HG03520 (cell line): ENCODE measurements at regions not wholly inside any gene's neighbourhood (a gene's known extent, or its start where the extent isn't known, plus 50 kb on each side); places are given as distances from the start of the nearest gene placed in this dataset.
"Not testable (repeated sequence)": the region's sequence is repeated elsewhere in the genome, so short reads cannot be mapped to it uniquely, and the experiment has no call there.

Experiments used
- ATAC-seq: cut with Tn5 transposase; IDR thresholded peaks from one replicate; pipeline ENCODE4 v1.9.1; 2021; ENCODE audit warnings: mild to moderate bottlenecking, moderate library complexity; ENCODE audit not compliant: unreplicated experiment

DNA sequence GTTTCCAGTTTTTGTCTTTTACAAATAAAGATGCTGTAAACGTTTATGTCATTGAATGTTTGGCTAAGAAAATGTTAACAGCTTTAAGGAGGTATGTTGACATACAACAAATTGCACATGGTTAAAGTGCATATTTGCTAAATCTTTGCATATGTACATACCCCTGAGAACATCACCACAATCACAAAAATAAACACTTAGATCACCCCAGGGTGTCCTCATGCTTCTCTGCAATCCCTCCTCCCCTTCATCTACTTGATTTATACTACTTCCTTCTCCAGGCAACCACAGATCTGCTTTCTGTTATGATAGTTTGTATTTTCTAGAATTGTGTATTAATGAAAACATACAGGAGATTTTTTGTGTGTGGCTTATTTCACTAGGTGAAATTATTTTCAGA, 209.5 kb downstream of the GLRX3 start:
- no peak for ATAC-seq

DNA sequence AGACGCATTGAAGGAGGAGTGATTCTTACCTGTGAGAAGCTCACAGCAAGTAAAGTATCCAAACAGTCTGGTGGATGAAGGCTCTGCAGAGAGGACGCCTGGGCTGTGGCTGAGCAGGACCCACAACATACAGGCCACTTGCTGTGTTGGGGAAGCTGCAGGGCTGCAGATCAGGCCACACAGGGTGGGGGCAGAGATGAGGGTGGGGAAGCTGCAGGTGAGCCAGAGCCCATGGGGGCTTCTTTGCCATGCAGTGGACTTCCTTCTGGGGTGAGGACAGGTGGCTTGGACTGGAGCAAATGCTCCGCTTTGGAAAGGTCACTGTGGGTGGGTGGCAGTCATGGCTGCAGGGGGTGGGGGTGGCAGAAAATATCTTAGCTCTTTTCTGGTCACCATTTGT, 214.8 kb downstream of the GLRX3 start:
- no peak for ATAC-seq

DNA sequence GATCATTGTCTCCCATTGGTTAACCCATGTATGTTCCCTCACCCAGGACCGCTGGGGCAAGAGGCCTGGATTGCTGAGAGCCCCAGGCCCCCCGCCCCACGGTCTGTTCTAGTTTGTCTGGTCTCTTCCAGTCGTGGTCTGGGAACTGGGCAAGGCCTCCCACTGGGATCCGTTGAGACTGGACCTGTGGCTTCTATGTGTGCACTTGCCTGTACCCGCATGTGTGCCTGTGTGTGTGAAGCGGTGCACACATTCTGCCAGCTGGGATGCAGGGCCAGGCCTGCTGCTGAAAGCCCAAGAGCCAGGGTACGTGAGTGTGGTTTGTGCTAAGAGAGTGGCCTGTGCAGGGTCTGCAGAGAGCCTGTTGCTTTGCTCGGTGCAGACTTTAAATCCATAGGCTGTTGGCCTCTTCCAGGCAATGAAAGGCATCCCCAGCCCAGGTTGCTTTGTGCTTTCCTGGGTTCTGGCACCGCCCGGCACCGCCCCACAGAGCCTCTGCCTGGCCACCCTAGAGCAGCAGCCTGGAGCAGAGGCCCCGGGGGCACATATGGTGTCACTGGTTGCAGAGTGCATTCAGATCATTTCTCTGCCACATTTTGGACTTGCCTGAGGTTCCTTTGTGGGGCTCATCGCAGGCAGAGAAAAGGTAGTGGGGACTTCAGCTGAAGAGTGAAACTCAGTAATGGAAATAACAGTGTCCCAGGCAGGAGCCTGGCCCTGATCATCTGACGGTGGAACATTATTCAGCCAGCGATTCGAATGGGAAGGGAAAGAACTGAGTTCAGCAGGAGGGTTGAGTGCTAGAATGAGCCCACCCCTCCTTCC, 215.5 kb downstream of the GLRX3 start:
- ATAC-seq = no peak

GRCh38 chr10:130352291-130352645, 216.1 kb downstream of the GLRX3 start:
- no peak for ATAC-seq

GRCh38 chr10:130353928-130354572, 217.9 kb downstream of the GLRX3 start:
- ATAC-seq = no peak

DNA sequence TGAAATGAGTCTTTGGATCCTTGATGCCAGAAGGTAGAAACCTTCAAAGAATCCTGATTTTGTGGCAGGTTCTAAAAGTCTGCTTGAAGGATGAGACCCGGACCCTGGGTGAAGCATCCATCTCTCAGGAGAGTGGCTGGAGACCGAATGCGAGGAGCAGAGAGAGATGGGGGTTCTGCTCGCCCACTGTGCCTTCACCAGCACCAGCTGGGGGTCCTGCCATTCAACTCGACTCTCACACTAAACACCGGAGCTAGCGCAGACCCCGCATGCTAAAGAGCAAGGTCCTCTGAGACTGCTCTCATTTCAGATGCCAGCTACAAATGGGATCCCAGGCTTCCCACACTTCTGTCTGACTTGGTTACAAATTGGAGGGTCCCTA, 218.4 kb downstream of the GLRX3 start:
- no peak for ATAC-seq

- ATAC-seq = no peak
Measured at GRCh38 chr10:130354976-130355795, 219.0 kb downstream of the GLRX3 start.

GRCh38 chr10:130356429-130356828, 220.2 kb downstream of the GLRX3 start:
- not testable (repeated sequence) for ATAC-seq

DNA sequence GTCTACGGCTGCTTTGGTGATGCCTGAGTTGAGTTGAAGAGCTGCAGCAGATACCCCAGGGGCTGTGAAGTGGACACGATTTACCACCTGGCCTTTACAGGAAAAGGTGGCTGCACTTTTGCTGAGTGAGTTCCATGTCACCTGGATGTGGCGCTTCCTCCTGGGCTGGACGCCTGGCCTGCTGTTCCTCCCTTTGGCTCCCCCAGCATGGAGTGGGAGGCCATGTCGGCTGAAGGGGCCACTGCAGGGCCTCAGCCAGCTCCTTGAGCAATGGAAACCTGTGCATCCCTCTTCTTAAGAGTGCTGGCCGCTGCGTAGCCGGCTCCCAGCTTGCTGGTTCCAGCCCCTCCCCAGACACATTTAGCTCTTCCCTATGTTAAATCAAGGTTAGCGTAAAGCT, 221.0 kb downstream of the GLRX3 start:
- no peak for ATAC-seq

DNA sequence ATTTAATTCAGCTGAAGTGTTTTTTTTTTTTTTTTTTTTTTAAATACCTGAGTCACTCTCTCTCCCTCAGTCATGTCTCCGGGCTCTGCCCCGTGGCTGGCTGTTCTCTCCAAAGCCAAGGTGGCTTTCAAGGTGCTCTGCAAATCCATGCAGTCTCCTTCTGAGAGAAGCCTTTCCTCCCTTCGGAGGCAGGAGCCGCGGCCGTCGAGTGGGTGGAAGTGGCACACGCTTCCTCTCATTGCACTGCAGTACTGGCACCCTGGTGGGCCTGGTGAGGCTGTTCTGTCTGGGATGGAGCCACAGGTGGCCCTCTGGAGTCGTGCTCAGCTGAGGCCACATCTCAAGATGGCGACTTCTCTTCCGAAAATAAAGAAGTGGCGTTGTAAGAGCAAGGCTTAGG, 221.8 kb downstream of the GLRX3 start:
- no peak for ATAC-seq

DNA sequence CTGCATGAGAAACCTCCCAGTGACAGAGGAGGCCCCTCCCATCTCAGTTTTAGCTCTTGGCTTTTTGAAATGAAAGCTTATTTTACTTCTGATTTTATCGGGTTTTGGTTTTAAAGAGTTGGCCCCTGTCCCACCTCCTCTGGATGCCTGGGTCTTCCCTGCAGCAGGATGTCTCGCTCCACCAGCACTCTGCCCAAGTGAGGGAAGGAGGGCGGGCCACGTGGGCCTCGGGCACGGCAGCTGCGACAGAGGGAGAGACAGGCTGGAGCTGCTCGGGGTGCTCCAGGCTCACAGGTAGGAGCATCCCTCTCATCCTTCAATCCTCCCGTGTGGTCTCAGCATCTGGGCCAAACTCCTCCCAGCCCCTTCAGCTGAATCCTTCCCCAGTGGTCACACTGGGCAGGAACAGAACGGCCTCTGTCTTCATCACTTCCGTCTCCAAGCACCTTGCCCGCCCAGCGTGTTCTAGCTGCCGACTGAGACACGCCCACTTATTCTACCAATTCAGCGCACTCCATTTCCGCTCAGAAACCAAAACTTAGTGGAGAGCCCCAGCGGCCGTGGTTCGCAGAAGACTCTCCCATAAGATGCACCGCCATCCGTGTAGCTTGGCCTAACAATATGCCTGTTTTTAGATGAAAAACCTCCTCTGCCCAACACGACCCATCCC, 222.9 kb downstream of the GLRX3 start:
- no peak for ATAC-seq

- ATAC-seq = no peak
Measured at GRCh38 chr10:130359711-130360110, 223.5 kb downstream of the GLRX3 start.

- no peak for ATAC-seq
Measured at GRCh38 chr10:130360826-130361311, 224.7 kb downstream of the GLRX3 start.

DNA sequence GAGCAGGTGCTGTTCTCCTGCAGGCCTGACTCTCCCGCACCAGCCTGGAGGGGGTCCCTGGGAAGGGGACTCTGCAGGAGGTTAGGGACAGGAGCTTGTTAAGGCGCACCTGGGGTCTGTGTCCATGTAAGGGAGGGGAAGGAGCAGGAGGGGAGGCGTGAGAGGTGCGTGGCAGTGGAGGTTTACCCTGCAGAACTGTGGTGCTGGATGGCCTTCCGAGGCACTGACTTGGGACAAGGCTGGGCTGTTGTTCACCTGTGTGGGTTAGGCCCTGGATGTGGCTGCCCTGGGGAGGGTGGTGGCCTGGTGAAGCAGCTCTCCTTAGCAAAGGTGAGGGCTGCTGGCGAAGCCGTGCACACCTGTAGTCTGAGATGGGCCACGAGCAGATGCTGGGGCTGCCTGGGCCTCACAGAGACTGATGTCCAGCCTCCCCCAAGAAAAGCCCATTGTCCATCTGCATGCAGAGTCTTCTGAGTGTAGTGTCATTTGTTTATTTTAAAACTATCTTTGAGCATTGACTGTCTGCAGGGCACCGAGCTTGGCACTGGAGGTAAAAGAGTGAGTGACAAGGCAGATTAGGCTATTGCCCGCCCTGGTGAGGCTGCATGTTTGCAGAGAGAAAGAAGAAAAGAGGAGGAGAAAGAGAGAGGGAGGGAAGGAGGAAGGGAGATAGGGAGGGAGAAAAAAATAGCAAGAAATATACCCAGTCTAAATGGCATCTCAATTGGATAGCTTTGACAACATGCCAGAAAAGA, 225.3 kb downstream of the GLRX3 start:
- no peak for ATAC-seq

GRCh38 chr10:130362308-130362761, 226.1 kb downstream of the GLRX3 start:
- no peak for ATAC-seq

GRCh38 chr10:130363051-130363450, 226.9 kb downstream of the GLRX3 start:
- ATAC-seq = no peak

- no peak for ATAC-seq
Measured at GRCh38 chr10:130363899-130364445, 227.8 kb downstream of the GLRX3 start.

GRCh38 chr10:130364631-130365411, 228.6 kb downstream of the GLRX3 start:
- no peak for ATAC-seq
